Uterus (tissue), 2 donors: ENCODE measurements at regions not wholly inside any gene's neighbourhood (a gene's known extent, or its start where the extent isn't known, plus 50 kb on each side); places are given as distances from the start of the nearest gene placed in this dataset.

Source experiments
- POLR2A ChIP-seq, 2 donors: fragments of 450-650 bp; IDR thresholded peaks; one replicate each; pipeline ENCODE4 v1.6.1; 2016; ENCODE audit warnings: antibody characterized with exemption in 2 of 2, mild to moderate bottlenecking in 1 of 2, moderate library complexity in 1 of 2
- TF ChIP-seq, protein P1 (sequence below), 4 experiments: fragments of 200-600 bp in 2 of 4; fragments of 450-650 bp in 2 of 4; sonication (generic) in 2 of 4; IDR thresholded peaks; one replicate each; pipeline ENCODE4 v1.5.1; 2016 to 2019; ENCODE audit warnings: antibody characterized with exemption in 4 of 4, mild to moderate bottlenecking in 2 of 4, moderate library complexity in 1 of 4

DNA sequence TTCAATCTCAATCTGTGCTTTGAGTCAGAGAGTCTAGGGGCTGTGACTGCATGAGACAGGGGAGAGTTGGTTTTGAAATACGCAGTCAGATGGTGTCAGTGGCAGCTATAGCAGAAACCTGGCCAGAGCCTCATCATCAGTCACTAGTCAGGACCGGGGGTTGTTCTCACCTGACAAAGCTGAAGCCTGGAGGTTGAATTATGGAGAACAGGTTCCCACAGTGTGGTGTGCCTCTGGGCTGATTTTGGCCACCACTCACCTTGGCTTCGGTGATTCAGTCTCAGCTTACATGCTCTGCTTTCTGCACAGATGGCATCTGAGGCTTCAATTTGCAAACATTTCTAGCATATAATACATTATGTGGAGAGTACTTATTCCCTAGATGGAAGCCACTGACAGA is 387.3 kb downstream of the YTHDC2 start:
- TF ChIP-seq, protein P1, sequence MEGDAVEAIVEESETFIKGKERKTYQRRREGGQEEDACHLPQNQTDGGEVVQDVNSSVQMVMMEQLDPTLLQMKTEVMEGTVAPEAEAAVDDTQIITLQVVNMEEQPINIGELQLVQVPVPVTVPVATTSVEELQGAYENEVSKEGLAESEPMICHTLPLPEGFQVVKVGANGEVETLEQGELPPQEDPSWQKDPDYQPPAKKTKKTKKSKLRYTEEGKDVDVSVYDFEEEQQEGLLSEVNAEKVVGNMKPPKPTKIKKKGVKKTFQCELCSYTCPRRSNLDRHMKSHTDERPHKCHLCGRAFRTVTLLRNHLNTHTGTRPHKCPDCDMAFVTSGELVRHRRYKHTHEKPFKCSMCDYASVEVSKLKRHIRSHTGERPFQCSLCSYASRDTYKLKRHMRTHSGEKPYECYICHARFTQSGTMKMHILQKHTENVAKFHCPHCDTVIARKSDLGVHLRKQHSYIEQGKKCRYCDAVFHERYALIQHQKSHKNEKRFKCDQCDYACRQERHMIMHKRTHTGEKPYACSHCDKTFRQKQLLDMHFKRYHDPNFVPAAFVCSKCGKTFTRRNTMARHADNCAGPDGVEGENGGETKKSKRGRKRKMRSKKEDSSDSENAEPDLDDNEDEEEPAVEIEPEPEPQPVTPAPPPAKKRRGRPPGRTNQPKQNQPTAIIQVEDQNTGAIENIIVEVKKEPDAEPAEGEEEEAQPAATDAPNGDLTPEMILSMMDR (IDR thresholded peaks at IDR 0.05): no peak
- no peak for TF ChIP-seq POLR2A (IDR thresholded peaks at IDR 0.05)
